OCI-LY1 (cell line): ENCODE measurements at regions not wholly inside any gene's neighbourhood (a gene's known extent, or its start where the extent isn't known, plus 50 kb on each side); places are given as distances from the start of the nearest gene placed in this dataset.

Source experiments
- H2AFZ ChIP-seq: fragments of 200-600 bp; sonication (generic), shearing (Covaris generic); 2 replicates; pipeline ENCODE4 v1.6.0; 2014; ENCODE audit warnings: antibody characterized with exemption, mild to moderate bottlenecking, low read length
- H3F3A ChIP-seq: fragments of 200-600 bp; sonication (generic), shearing (Covaris generic); 2 replicates; pipeline ENCODE4 v1.6.0; 2014; ENCODE audit warnings: mild to moderate bottlenecking, antibody characterized with exemption, low read length, moderate library complexity; ENCODE audit not compliant: insufficient read depth
- H3K27ac ChIP-seq: fragments of 200-600 bp; sonication (generic); 2 replicates; pipeline ENCODE4 v1.5.1; 2014; ENCODE audit warnings: low read length, mixed run types, mild to moderate bottlenecking, low read depth; ENCODE audit not compliant: poor library complexity, severe bottlenecking
- H3K27me3 ChIP-seq: fragments of 200-600 bp; sonication (generic); 2 replicates; pipeline ENCODE4 v1.6.0; 2014; ENCODE audit warnings: antibody characterized with exemption, mild to moderate bottlenecking, low read length, moderate library complexity; ENCODE audit not compliant: insufficient read depth
- H3K36me3 ChIP-seq: fragments of 200-600 bp; sonication (generic); 2 replicates; pipeline ENCODE4 v1.6.1; 2014; ENCODE audit warnings: mild to moderate bottlenecking, antibody characterized with exemption, low read length, moderate library complexity, mixed read lengths; ENCODE audit not compliant: insufficient read depth
- H3K4me1 ChIP-seq: fragments of 200-600 bp; sonication (generic); 2 replicates; pipeline ENCODE4 v1.5.1; 2014; ENCODE audit warnings: mild to moderate bottlenecking, low read length, moderate library complexity; ENCODE audit not compliant: insufficient read depth, severe bottlenecking
- H3K4me2 ChIP-seq: fragments of 200-600 bp; sonication (generic), shearing (Covaris generic); 2 replicates; pipeline ENCODE4 v1.6.1; 2014; ENCODE audit warnings: low read length
- H3K4me3 ChIP-seq: fragments of 200-600 bp; sonication (generic); 2 replicates; pipeline ENCODE4 v1.5.1; 2014; ENCODE audit warnings: low read length, low read depth, mild to moderate bottlenecking, mixed read lengths; ENCODE audit not compliant: poor library complexity, severe bottlenecking
- H3K79me2 ChIP-seq: fragments of 200-600 bp; shearing (Covaris generic); 2 replicates; pipeline ENCODE4 v1.6.1; 2016; ENCODE audit warnings: mixed run types, low read length, mixed read lengths; ENCODE audit not compliant: insufficient read depth
- H3K9ac ChIP-seq: fragments of 200-600 bp; sonication (generic), shearing (Covaris generic); 2 replicates; pipeline ENCODE4 v1.6.1; 2014; ENCODE audit warnings: mild to moderate bottlenecking, low read length, mixed read lengths
- H3K9me2 ChIP-seq: fragments of 200-600 bp; sonication (generic), shearing (Covaris generic); 2 replicates; pipeline ENCODE4 v1.6.1; 2014; ENCODE audit warnings: low read depth, mild to moderate bottlenecking, low read length, mixed read lengths
- H3K9me3 ChIP-seq: fragments of 200-600 bp; shearing (Covaris generic); 2 replicates; pipeline ENCODE4 v1.6.1; 2014; ENCODE audit warnings: low read length, mixed read lengths
- H4K20me1 ChIP-seq: fragments of 200-600 bp; sonication (generic), shearing (Covaris generic); 2 replicates; pipeline ENCODE4 v1.6.0; 2016; ENCODE audit warnings: mild to moderate bottlenecking, low read length; ENCODE audit not compliant: insufficient read depth
- CTCF ChIP-seq: fragments of 200-600 bp; sonication (generic), shearing (Covaris generic); IDR thresholded peaks from 2 replicates; pipeline ENCODE4 v1.5.1; 2017; ENCODE audit warnings: mild to moderate bottlenecking, antibody characterized with exemption, low read length, moderate library complexity, mixed read lengths
- EZH2 ChIP-seq: fragments of 200-600 bp; sonication (generic), shearing (Covaris generic); IDR thresholded peaks from 2 replicates; pipeline ENCODE4 v1.8.0; 2017; ENCODE audit warnings: borderline replicate concordance, mixed run types, mild to moderate bottlenecking, antibody characterized with exemption, low read length, moderate library complexity, mixed read lengths

GRCh38 chr4:41451961-41452360 lies 86.0 kb upstream of the LIMCH1 start:
- no peak overlapping the region for H3K9ac ChIP-seq
- H3K4me2 ChIP-seq = no peak overlapping the region
- no peaks in the 10 kb centered on the region for H3K27me3 ChIP-seq
- H2AFZ ChIP-seq = no peak overlapping the region
- no peaks in the 10 kb centered on the region for H3K79me2 ChIP-seq
- no peaks in the 10 kb centered on the region for H3K9me3 ChIP-seq
- no peak overlapping the region for H3K27ac ChIP-seq
- H3K36me3 ChIP-seq = no peaks in the 10 kb centered on the region
- no peaks in the 10 kb centered on the region for H3K4me1 ChIP-seq
- no peaks in the 10 kb centered on the region for H3K9me2 ChIP-seq
- H4K20me1 ChIP-seq = no peaks in the 10 kb centered on the region
- no peak overlapping the region for H3K4me3 ChIP-seq
- H3F3A ChIP-seq = no peaks in the 10 kb centered on the region
- TF ChIP-seq EZH2 (no peak), CTCF (no peak)

GRCh38 chr4:41452484-41453225 lies 85.3 kb upstream of the LIMCH1 start:
- no peaks in the 10 kb centered on the region for H4K20me1 ChIP-seq
- H3K9ac ChIP-seq = no peak overlapping the region
- no peaks in the 10 kb centered on the region for H3K36me3 ChIP-seq
- no peak overlapping the region for H2AFZ ChIP-seq
- no peak overlapping the region for H3K27ac ChIP-seq
- no peak for TF ChIP-seq CTCF
- TF ChIP-seq EZH2 = no peak
- no peaks in the 10 kb centered on the region for H3K79me2 ChIP-seq
- H3F3A ChIP-seq = no peaks in the 10 kb centered on the region
- H3K4me3 ChIP-seq = no peak overlapping the region
- no peaks in the 10 kb centered on the region for H3K9me3 ChIP-seq
- H3K4me2 ChIP-seq = no peak overlapping the region
- no peaks in the 10 kb centered on the region for H3K9me2 ChIP-seq
- H3K4me1 ChIP-seq = no peaks in the 10 kb centered on the region
- H3K27me3 ChIP-seq = no peaks in the 10 kb centered on the region

- H3K4me3 ChIP-seq = no peak overlapping the region
- no peaks in the 10 kb centered on the region for H3K4me1 ChIP-seq
- no peak overlapping the region for H3K4me2 ChIP-seq
- no peaks in the 10 kb centered on the region for H3K9me2 ChIP-seq
- H3K27me3 ChIP-seq = no peaks in the 10 kb centered on the region
- H4K20me1 ChIP-seq = no peaks in the 10 kb centered on the region
- H3K9me3 ChIP-seq = no peaks in the 10 kb centered on the region
- H3K27ac ChIP-seq = no peak overlapping the region
- H3F3A ChIP-seq = no peaks in the 10 kb centered on the region
- H3K36me3 ChIP-seq = no peaks in the 10 kb centered on the region
- H2AFZ ChIP-seq = no peak overlapping the region
- H3K9ac ChIP-seq = no peak overlapping the region
- no peak for TF ChIP-seq EZH2
- no peak for TF ChIP-seq CTCF
- H3K79me2 ChIP-seq = no peaks in the 10 kb centered on the region
Measured at GRCh38 chr4:41454423-41454822, 83.5 kb upstream of the LIMCH1 start.
